Neuronal stem cell (in vitro differentiated cells): ENCODE measurements at regions not wholly inside any gene's neighbourhood (a gene's known extent, or its start where the extent isn't known, plus 50 kb on each side); places are given as distances from the start of the nearest gene placed in this dataset.
"Not testable (repeated sequence)": the region's sequence is repeated elsewhere in the genome, so short reads cannot be mapped to it uniquely, and the experiment has no call there.

Experiments used
- DNase-seq: peaks from one replicate; pipeline ENCODE4 v3.0.0-alpha.2; 2013; ENCODE audit warnings: low spot score
- H2AFZ ChIP-seq: one replicate; pipeline ENCODE4 v1.6.1; 2013; ENCODE audit warnings: mild to moderate bottlenecking, low read length, inconsistent platforms
- H2AK5ac ChIP-seq: 2 replicates; pipeline ENCODE4 v1.6.1; 2013; ENCODE audit warnings: low read depth, mild to moderate bottlenecking, inconsistent platforms, low read length, moderate library complexity, mixed read lengths
- H2BK120ac ChIP-seq: 2 replicates; pipeline ENCODE4 v1.6.1; 2013; ENCODE audit warnings: low read depth, mild to moderate bottlenecking, inconsistent platforms, low read length, moderate library complexity, mixed read lengths
- H2BK12ac ChIP-seq: one replicate; pipeline ENCODE4 v1.6.1; 2013; ENCODE audit warnings: low read length, inconsistent platforms
- H2BK15ac ChIP-seq: 2 replicates; pipeline ENCODE4 v1.6.1; 2013; ENCODE audit warnings: mild to moderate bottlenecking, low read length, inconsistent platforms, mixed read lengths
- H2BK5ac ChIP-seq: one replicate; pipeline ENCODE4 v1.6.1; 2013; ENCODE audit warnings: inconsistent platforms, mild to moderate bottlenecking, low read length, moderate library complexity
- H3K14ac ChIP-seq: one replicate; pipeline ENCODE4 v1.6.1; 2013; ENCODE audit warnings: low read length, inconsistent platforms
- H3K18ac ChIP-seq: 2 replicates; pipeline ENCODE4 v1.6.1; 2013; ENCODE audit warnings: low read length, inconsistent platforms
- H3K23ac ChIP-seq: 2 replicates; pipeline ENCODE4 v1.6.1; 2013; ENCODE audit warnings: low read depth, mild to moderate bottlenecking, mixed read lengths, low read length, inconsistent platforms; ENCODE audit not compliant: poor library complexity
- H3K27ac ChIP-seq: replicated peaks from 3 replicates; pipeline ENCODE4 v1.5.1; 2013; ENCODE audit warnings: low read length, inconsistent platforms
- H3K27me3 ChIP-seq, 3 experiments: 2 replicates each; pipeline ENCODE4 v1.6.1; 2013; ENCODE audit warnings: low read length in 3 of 3, mild to moderate bottlenecking in 2 of 3, inconsistent platforms in 1 of 3, low read depth in 1 of 3, mixed read lengths in 1 of 3, moderate library complexity in 1 of 3; ENCODE audit not compliant: control insufficient read depth in 3 of 3, insufficient read depth in 3 of 3
- H3K36me3 ChIP-seq, 2 donors: replicated peaks in 1 of 2; 2 replicates each; pipeline ENCODE4 v1.6.1; 2013; ENCODE audit warnings: low read length in 2 of 2; ENCODE audit not compliant: control insufficient read depth in 2 of 2, insufficient read depth in 2 of 2
- H3K4ac ChIP-seq: 2 replicates; pipeline ENCODE4 v1.6.1; 2013; ENCODE audit warnings: inconsistent platforms, mild to moderate bottlenecking, low read length, moderate library complexity
- H3K4me1 ChIP-seq, 2 donors: 1 replicate in 1 of 2; 2 replicates in 1 of 2; pipeline ENCODE4 v1.6.1; 2013; ENCODE audit warnings: low read length in 2 of 2, low read depth in 1 of 2; ENCODE audit not compliant: control insufficient read depth in 2 of 2, insufficient read depth in 1 of 2
- H3K4me2 ChIP-seq: one replicate; pipeline ENCODE4 v1.6.1; 2013; ENCODE audit warnings: mild to moderate bottlenecking, low read length, inconsistent platforms; ENCODE audit not compliant: insufficient read depth, poor library complexity, severe bottlenecking
- H3K4me3 ChIP-seq, 2 donors: 2 replicates each; pipeline ENCODE4 v1.5.1; 2013; ENCODE audit warnings: low read length in 2 of 2, mild to moderate bottlenecking in 2 of 2, inconsistent platforms in 1 of 2, moderate library complexity in 1 of 2
- H3K79me1 ChIP-seq: one replicate; pipeline ENCODE4 v1.6.1; 2013; ENCODE audit warnings: low read depth, mild to moderate bottlenecking, inconsistent platforms, low read length, moderate library complexity
- H3K9ac ChIP-seq: one replicate; pipeline ENCODE4 v1.6.1; 2013; ENCODE audit warnings: mild to moderate bottlenecking, low read depth, low read length, inconsistent platforms; ENCODE audit not compliant: poor library complexity
- H3K9me3 ChIP-seq, 2 donors: replicated peaks in 1 of 2; 2 replicates each; pipeline versions ENCODE3 to v1.6.1; 2013; ENCODE audit warnings: low read length in 2 of 2, mild to moderate bottlenecking in 2 of 2, inconsistent platforms in 1 of 2, low read depth in 1 of 2, mixed read lengths in 1 of 2, moderate library complexity in 1 of 2; ENCODE audit not compliant: control insufficient read depth in 2 of 2, insufficient read depth in 1 of 2
- H4K8ac ChIP-seq: one replicate; pipeline ENCODE4 v1.6.1; 2013; ENCODE audit warnings: low read depth, mild to moderate bottlenecking, inconsistent platforms, low read length, moderate library complexity
- H4K91ac ChIP-seq: one replicate; pipeline ENCODE4 v1.6.1; 2013; ENCODE audit warnings: low read length, low read depth, mild to moderate bottlenecking, inconsistent platforms; ENCODE audit not compliant: poor library complexity
- WGBS, 2 donors: extraction: QIAGEN DNeasy Blood & Tissue Kit; methylation state at CpG; one replicate each; pipeline ENCODE4 v1.1.7; 2013; ENCODE audit warnings: missing lambda C conversion rate in 2 of 2, mixed read lengths in 1 of 2; ENCODE audit not compliant: insufficient read length in 2 of 2, insufficient replicate concordance in 1 of 2; ENCODE audit errors: extremely low coverage in 2 of 2; 5-methylcytosine and 5-hydroxymethylcytosine counted together

- not testable (repeated sequence) for H3K4me3 ChIP-seq, H3K27ac ChIP-seq, H3K23ac ChIP-seq, H3K79me1 ChIP-seq, H3K4ac ChIP-seq, H2BK5ac ChIP-seq, H3K18ac ChIP-seq, H3K36me3 ChIP-seq, H4K8ac ChIP-seq, H4K91ac ChIP-seq, H3K14ac ChIP-seq, H3K27me3 ChIP-seq, DNase-seq, H3K9ac ChIP-seq, H2AFZ ChIP-seq, H3K4me1 ChIP-seq, H2BK15ac ChIP-seq, H2BK120ac ChIP-seq, H2BK12ac ChIP-seq, H3K4me2 ChIP-seq, H2AK5ac ChIP-seq
- peaks cover 0 to 17% of the 10 kb centered on the region in 2 donors for H3K9me3 ChIP-seq
- no CpG with 5 or more reads among the region's 7 CpGs for WGBS, 2 donors
Observed at GRCh38 chr21:9749741-9750230, 771.6 kb upstream of the TPTE start.

- Histone ChIP-seq H2BK120ac (no peak overlapping the region), H2BK12ac (no peak overlapping the region), H2BK5ac (no peak overlapping the region), H2AK5ac (no peak overlapping the region), H3K36me3 (no peaks in the 10 kb centered on the region), H2BK15ac (no peak overlapping the region), H3K14ac (no peak overlapping the region), H3K27me3 (no peaks in the 10 kb centered on the region), H3K23ac (no peak overlapping the region), H3K9ac (no peak overlapping the region), H3K18ac (no peak overlapping the region), H3K27ac (no peak overlapping the region), H4K8ac (no peak overlapping the region), H3K4me3 (no peak overlapping the region), H3K4me1 (no peaks in the 10 kb centered on the region), H3K9me3 (peaks cover 0 to 19% of the 10 kb centered on the region in 2 donors), H2AFZ (no peak overlapping the region), H3K4me2 (no peak overlapping the region), H3K79me1 (no peaks in the 10 kb centered on the region), H3K4ac (no peak overlapping the region), H4K91ac (peak overlapping the region; percentile 74)
- no peak for DNase-seq
- WGBS, 2 donors: no CpG with 5 or more reads among the region's 13 CpGs
Observed at GRCh38 chr21:9750341-9751086, 770.9 kb upstream of the TPTE start.

DNA sequence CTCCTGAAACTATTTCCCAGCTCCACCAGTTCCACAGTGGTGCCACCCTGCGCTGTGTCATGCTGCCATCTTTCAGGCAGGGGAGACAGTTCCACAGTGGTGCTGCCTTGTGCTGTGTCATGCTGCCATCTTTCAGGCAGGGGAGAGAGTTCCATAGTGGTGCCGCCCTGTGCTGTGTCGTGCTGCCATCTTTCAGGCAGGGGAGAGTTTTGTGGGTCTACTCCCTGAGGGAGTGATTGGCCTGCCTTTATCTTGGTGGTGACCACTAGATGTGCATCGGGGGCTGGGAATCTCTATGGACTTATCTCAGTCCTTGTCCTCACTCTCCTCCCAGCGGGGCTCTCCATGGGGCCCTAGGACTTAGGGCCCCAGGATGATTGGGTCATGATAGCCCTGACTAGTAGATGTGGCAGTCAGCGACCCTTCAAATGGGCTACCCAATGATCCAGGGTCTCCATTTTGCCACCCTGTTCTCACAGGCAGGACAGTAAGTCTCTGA is 770.2 kb upstream of the TPTE start:
- no CpG with 5 or more reads among the region's 6 CpGs for WGBS, 2 donors
- H3K4me1 ChIP-seq, DNase-seq, H2AK5ac ChIP-seq, H2BK5ac ChIP-seq, H3K9ac ChIP-seq, H3K27ac ChIP-seq, H3K27me3 ChIP-seq, H2BK120ac ChIP-seq, H3K4me2 ChIP-seq, H3K23ac ChIP-seq, H3K4me3 ChIP-seq, H4K91ac ChIP-seq, H4K8ac ChIP-seq, H3K79me1 ChIP-seq, H2BK15ac ChIP-seq, H3K4ac ChIP-seq, H3K18ac ChIP-seq, H2BK12ac ChIP-seq, H3K14ac ChIP-seq, H2AFZ ChIP-seq, H3K36me3 ChIP-seq: not testable (repeated sequence)
- peaks cover 0 to 20% of the 10 kb centered on the region in 2 donors for H3K9me3 ChIP-seq

GRCh38 chr21:9752028-9752427 is 769.4 kb upstream of the TPTE start:
- H3K9ac ChIP-seq, H3K4me3 ChIP-seq, H2BK120ac ChIP-seq, H3K27ac ChIP-seq, H2AK5ac ChIP-seq, H2AFZ ChIP-seq, H2BK12ac ChIP-seq, H3K79me1 ChIP-seq, H3K4ac ChIP-seq, H3K36me3 ChIP-seq, H3K4me2 ChIP-seq, H3K14ac ChIP-seq, H4K8ac ChIP-seq, H3K23ac ChIP-seq, H3K18ac ChIP-seq, H3K27me3 ChIP-seq, H4K91ac ChIP-seq, H2BK5ac ChIP-seq, DNase-seq, H2BK15ac ChIP-seq, H3K4me1 ChIP-seq: not testable (repeated sequence)
- WGBS, 2 donors: no CpG with 5 or more reads among the region's 9 CpGs
- H3K9me3 ChIP-seq: peaks cover 0 to 21% of the 10 kb centered on the region in 2 donors
